K562 (cell line): ENCODE measurements at regions not wholly inside any gene's neighbourhood (a gene's known extent, or its start where the extent isn't known, plus 50 kb on each side); places are given as distances from the start of the nearest gene placed in this dataset.

Experiments
- ATAC-seq: fragments of 200-7000 bp; cut with Tn5 transposase; 3 replicates; pipeline ENCODE4 v1.9.1; 2020; ENCODE audit warnings: moderate library complexity
- BruUV-seq: library from RNA; stranded (reverse); fragments of 400-500 nt; replicated peaks from 2 replicates; lab custom pipeline; 2021; lab: Mats Ljungman, UMichigan
- CTCF ChIA-PET: fragments of 300-600 bp; formaldehyde crosslinking; extraction: SDS; loops from one replicate; lab custom pipeline; 2021; ENCODE audit warnings: low intra/inter-chr PET ratio; lab: Yijun Ruan, JAX
- POLR2A ChIA-PET: fragments of 300-600, 350-650 bp; sonication (Branson Sonifier 250); formaldehyde crosslinking; extraction: SDS; loops from one replicate; lab custom pipeline; 2021; ENCODE audit warnings: antibody characterized with exemption, inconsistent platforms; lab: Yijun Ruan, JAX
- DNase-seq, 4 experiments: peaks; one replicate each; pipeline versions ENCODE4 v3.0.0 to v3.0.0-alpha.2; 2011 to 2018; ENCODE audit warnings: low spot score in 3 of 4, mixed read lengths in 3 of 4; ENCODE audit errors: extremely low read depth in 1 of 4
- FAIRE-seq: peaks from 2 replicates; lab custom pipeline; 2011; peaks lifted over from hg19 to GRCh38; lab: Jason Lieb, UNC
- H2AFZ ChIP-seq: 2 replicates; pipeline ENCODE4 v1.6.0; 2011; ENCODE audit warnings: low read depth, low read length, control low read depth, inconsistent platforms
- H3K27ac ChIP-seq: fragments of 200-600 bp; 3 replicates; pipeline ENCODE4 v1.8.0; 2011; ENCODE audit warnings: low read depth, mild to moderate bottlenecking, control low read depth, inconsistent platforms, low read length, moderate library complexity, mixed read lengths; ENCODE audit errors: extremely low read depth
- H3K27me3 ChIP-seq, 2 experiments: fragments of 300-600 bp in 1 of 2; 2 replicates in 1 of 2; 3 replicates in 1 of 2; pipeline versions ENCODE4 v1.6.0 to v1.8.0; 2011; ENCODE audit warnings: inconsistent platforms in 2 of 2, low read length in 2 of 2, mild to moderate bottlenecking in 1 of 2, mixed read lengths in 1 of 2, moderate library complexity in 1 of 2; ENCODE audit not compliant: control insufficient read depth in 2 of 2, insufficient read depth in 2 of 2
- H3K36me3 ChIP-seq: fragments of 300-600 bp; 3 replicates; pipeline ENCODE4 v1.8.0; 2011; ENCODE audit warnings: mild to moderate bottlenecking, low read length, inconsistent platforms; ENCODE audit not compliant: control insufficient read depth, insufficient read depth
- H3K4me1 ChIP-seq, 2 experiments: fragments of 200-600 bp in 1 of 2; replicated peaks in 1 of 2; 2 replicates in 1 of 2; 3 replicates in 1 of 2; pipeline versions ENCODE4 v1.5.1 to v1.8.0; 2011; ENCODE audit warnings: inconsistent platforms in 2 of 2, low read length in 2 of 2, mild to moderate bottlenecking in 1 of 2, mixed read lengths in 1 of 2, moderate library complexity in 1 of 2; ENCODE audit not compliant: control insufficient read depth in 2 of 2, insufficient read depth in 2 of 2
- H3K4me2 ChIP-seq: 2 replicates; pipeline ENCODE4 v1.6.1; 2011; ENCODE audit warnings: low read length, control low read depth, inconsistent platforms, mixed read lengths; ENCODE audit not compliant: insufficient read depth
- H3K4me3 ChIP-seq: fragments of 200-600 bp; sonication (generic), shearing (Covaris generic); 2 replicates; pipeline ENCODE4 v1.5.1; 2016; ENCODE audit warnings: control low read depth, inconsistent platforms
- H3K79me2 ChIP-seq: fragments of 200-600 bp; 3 replicates; pipeline ENCODE4 v1.8.0; 2011; ENCODE audit warnings: low read length, inconsistent platforms; ENCODE audit not compliant: control insufficient read depth, insufficient read depth
- H3K9ac ChIP-seq, 2 experiments: 2 replicates each; pipeline versions ENCODE4 v1.6.0 to v1.6.1; 2011; ENCODE audit warnings: low read depth in 2 of 2, low read length in 2 of 2, control low read depth in 1 of 2, inconsistent platforms in 1 of 2, mild to moderate bottlenecking in 1 of 2, mixed read lengths in 1 of 2; ENCODE audit not compliant: insufficient read depth in 1 of 2
- H3K9me1 ChIP-seq: one replicate; pipeline ENCODE4 v1.6.0; 2011; ENCODE audit warnings: inconsistent platforms, mild to moderate bottlenecking, low read length, moderate library complexity; ENCODE audit not compliant: control insufficient read depth, insufficient read depth
- H3K9me3 ChIP-seq: replicated peaks from 2 replicates; pipeline ENCODE4 v1.5.1; 2011; ENCODE audit warnings: low read depth, low read length, inconsistent platforms; ENCODE audit not compliant: control insufficient read depth, insufficient read depth
- H4K20me1 ChIP-seq: replicated peaks from 2 replicates; pipeline ENCODE4 v1.6.1; 2011; ENCODE audit warnings: low read length, inconsistent platforms, mixed read lengths; ENCODE audit not compliant: control insufficient read depth, insufficient read depth
- MEIS2 ChIP-seq: fragments of 450-650 bp; IDR thresholded peaks from 2 replicates; pipeline ENCODE4 v1.6.1; 2014; ENCODE audit warnings: mild to moderate bottlenecking; ENCODE audit not compliant: partially characterized antibody
- NFIC ChIP-seq: fragments of 450-650 bp; IDR thresholded peaks from 2 replicates; pipeline ENCODE4 v1.6.1; 2017; ENCODE audit warnings: mild to moderate bottlenecking, inconsistent platforms
- NR1H2 ChIP-seq: sonication (generic); formaldehyde crosslinking; IDR thresholded peaks from 2 replicates; pipeline ENCODE4 v1.4.0; 2020; ENCODE audit warnings: mild to moderate bottlenecking, missing genetic modification reagents
- RAD21 ChIP-seq, 2 experiments: fragments of 250-450 bp in 1 of 2; fragments of 450-650 bp in 1 of 2; sonication (Bioruptor Pico) in 1 of 2; formaldehyde crosslinking in 1 of 2; IDR thresholded peaks in 1 of 2; conservative IDR thresholded peaks in 1 of 2; 2 replicates each; pipeline versions ENCODE4 v1.4.0 to v1.8.0; 2020 to 2022; ENCODE audit warnings: mild to moderate bottlenecking in 2 of 2, moderate library complexity in 1 of 2
- RFX7 ChIP-seq: fragments of 250-450 bp; sonication (Bioruptor Pico); IDR thresholded peaks from 2 replicates; pipeline ENCODE4 v1.5.1; 2021; ENCODE audit warnings: mild to moderate bottlenecking
- SPI1 ChIP-seq: IDR thresholded peaks from 2 replicates; pipeline ENCODE4 v1.6.1; 2011; ENCODE audit warnings: low read depth, low read length, control low read depth, borderline replicate concordance
- THRAP3 ChIP-seq: fragments of 450-650 bp; IDR thresholded peaks from 2 replicates; pipeline ENCODE4 v1.6.1; 2016; ENCODE audit warnings: mild to moderate bottlenecking, inconsistent platforms, borderline replicate concordance
- ZBTB7A ChIP-seq: IDR thresholded peaks from 2 replicates; pipeline ENCODE4 v1.6.1; 2011; ENCODE audit warnings: low read depth, mild to moderate bottlenecking, low read length, moderate library complexity, borderline replicate concordance; ENCODE audit not compliant: control insufficient read depth
- WGBS: fragments of 100-300 bp; shearing (Covaris generic); methylation state at CpG from one replicate; pipeline ENCODE4 v1.1.6; 2016; ENCODE audit warnings: low coverage, mixed read lengths; ENCODE audit not compliant: insufficient coverage; ENCODE audit errors: missing lambda C conversion rate; 5-methylcytosine and 5-hydroxymethylcytosine counted together
- in situ Hi-C: fragments of 300-500 bp; cut with MboI; formaldehyde crosslinking; loops from 4 replicates; pipeline ENCODE4 v1.15.0; 2018; ENCODE audit warnings: inconsistent platforms, mixed read lengths
- intact Hi-C: fragments of 100-400 bp; cut with micrococcal nuclease; formaldehyde crosslinking; loops from 2 replicates; pipeline ENCODE4 v1.14.2; 2022
- TF ChIP-seq, protein P1 (sequence below), 3 experiments: fragments of 200-800 bp in 1 of 3; fragments of 250-450 bp in 1 of 3; fragments of 450-650 bp in 1 of 3; sonication (Bioruptor Pico) in 1 of 3; sonication (Bioruptor generic) in 1 of 3; formaldehyde crosslinking in 1 of 3; IDR thresholded peaks; 2 replicates each; pipeline versions ENCODE4 v1.6.1 to v1.8.0; 2016 to 2022; ENCODE audit warnings: mild to moderate bottlenecking in 2 of 3, missing genetic modification characterization in 2 of 3, missing compliant biosample characterization in 1 of 3, moderate library complexity in 1 of 3
- TF ChIP-seq, protein P2 (sequence below): fragments of 250-450 bp; sonication (Bioruptor Pico); IDR thresholded peaks from 2 replicates; pipeline ENCODE4 v1.8.0; 2022; ENCODE audit warnings: inconsistent platforms, mild to moderate bottlenecking, moderate library complexity, borderline replicate concordance
- TF ChIP-seq, protein P3 (sequence below), 3 experiments: IDR thresholded peaks in 2 of 3; conservative IDR thresholded peaks in 1 of 3; 2 replicates each; pipeline ENCODE4 v1.5.1; 2011 to 2012; ENCODE audit warnings: low read length in 3 of 3, mild to moderate bottlenecking in 3 of 3, control low read depth in 2 of 3, improper control_type of control experiment in 1 of 3, inconsistent platforms in 1 of 3, low read depth in 1 of 3, mixed read lengths in 1 of 3, moderate library complexity in 1 of 3; ENCODE audit not compliant: insufficient read depth in 2 of 3

DNA sequence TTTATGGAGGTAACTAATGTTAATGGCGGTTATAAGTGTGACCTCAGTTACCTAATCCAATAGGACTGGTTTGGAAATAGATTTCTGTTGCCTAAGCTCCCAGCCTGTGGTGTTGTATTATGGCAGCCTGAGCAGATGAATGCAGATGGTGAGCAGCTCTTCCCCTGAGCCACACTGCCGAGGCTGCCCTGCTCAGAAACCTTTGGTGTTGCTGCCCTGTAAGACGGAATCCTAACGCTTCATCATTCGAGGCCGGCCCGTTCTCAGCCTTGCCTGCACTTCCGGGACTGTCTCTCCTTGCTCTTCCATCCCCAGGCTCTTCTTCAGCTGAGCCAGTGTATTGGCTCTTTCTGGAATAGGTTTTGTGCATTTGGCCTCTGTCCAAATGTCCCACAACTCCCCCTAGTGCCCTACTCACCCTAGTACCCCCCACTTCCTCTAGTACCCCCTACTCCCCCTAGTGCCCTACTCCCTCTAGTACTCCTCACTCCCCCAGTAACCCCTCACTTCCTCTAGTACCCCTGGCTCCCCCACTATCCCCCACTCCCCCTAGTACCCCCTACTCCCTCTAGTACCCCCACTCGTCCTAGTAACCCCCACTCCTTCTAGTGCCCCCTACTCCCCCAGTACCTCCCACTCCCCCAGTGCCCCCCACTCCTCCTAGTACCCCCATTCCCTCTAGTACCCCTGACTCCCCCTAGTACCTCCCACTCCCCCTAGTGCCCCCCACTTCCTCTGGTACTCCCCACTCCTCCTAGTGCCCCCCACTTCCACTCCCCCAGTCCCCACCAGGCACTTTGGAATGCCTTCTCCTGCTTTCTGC, 106.0 kb upstream of the TAF1B start:
- Histone ChIP-seq H4K20me1 (no peaks in the 10 kb centered on the region), H3K9me3 (no peaks in the 10 kb centered on the region), H3K79me2 (no peaks in the 10 kb centered on the region), H3K27ac (no peak overlapping the region), H3K9ac (no peak overlapping the region), H3K4me2 (no peak overlapping the region), H3K4me1 (peaks cover 10 to 11% of the 10 kb centered on the region in 2 experiments; a peak in 4 of 5 replicates), H3K27me3 (peaks cover 2 to 7% of the 10 kb centered on the region in 2 experiments; a peak in 1 of 5 replicates)
- 43% methylated on average over 8 of the region's 9 CpGs for WGBS
- ChIA-PET POLR2A (interaction anchor here (0.6 to 0.8 kb wide), 3 partner anchors 23 to 282 kb away, joined by 3 read pairs; no protein-coding TSS in a partner anchor), CTCF (no interaction called here)
- DNase-seq = peak; percentile 57 to 72 (median 63)
- no peak for FAIRE-seq
- intact Hi-C loops = loop anchor here (5.0 kb wide), 1 partner anchor 165 kb away; no protein-coding TSS in a partner anchor
- no TSS peak for BruUV-seq
- TF ChIP-seq MEIS2 (no peak), NFIC (peak; percentile 98), RAD21 (CRISPR knock-in tag; conservative IDR thresholded peaks at IDR 0.05 in 1 of 2, IDR thresholded peaks at IDR 0.05 in 1 of 2) (peak in 1 of 2 experiments; percentile 42; a peak in 2 of 4 replicates), ZBTB7A (peak; percentile 59; the same call in 1 of the 2 replicates), SPI1 (0 out of 2 replicates have a peak, but pooled peaks have one; percentile 21), NR1H2 (no peak), RFX7 (CRISPR knock-in tag) (no peak), THRAP3 (no peak)
- TF ChIP-seq, protein P1, sequence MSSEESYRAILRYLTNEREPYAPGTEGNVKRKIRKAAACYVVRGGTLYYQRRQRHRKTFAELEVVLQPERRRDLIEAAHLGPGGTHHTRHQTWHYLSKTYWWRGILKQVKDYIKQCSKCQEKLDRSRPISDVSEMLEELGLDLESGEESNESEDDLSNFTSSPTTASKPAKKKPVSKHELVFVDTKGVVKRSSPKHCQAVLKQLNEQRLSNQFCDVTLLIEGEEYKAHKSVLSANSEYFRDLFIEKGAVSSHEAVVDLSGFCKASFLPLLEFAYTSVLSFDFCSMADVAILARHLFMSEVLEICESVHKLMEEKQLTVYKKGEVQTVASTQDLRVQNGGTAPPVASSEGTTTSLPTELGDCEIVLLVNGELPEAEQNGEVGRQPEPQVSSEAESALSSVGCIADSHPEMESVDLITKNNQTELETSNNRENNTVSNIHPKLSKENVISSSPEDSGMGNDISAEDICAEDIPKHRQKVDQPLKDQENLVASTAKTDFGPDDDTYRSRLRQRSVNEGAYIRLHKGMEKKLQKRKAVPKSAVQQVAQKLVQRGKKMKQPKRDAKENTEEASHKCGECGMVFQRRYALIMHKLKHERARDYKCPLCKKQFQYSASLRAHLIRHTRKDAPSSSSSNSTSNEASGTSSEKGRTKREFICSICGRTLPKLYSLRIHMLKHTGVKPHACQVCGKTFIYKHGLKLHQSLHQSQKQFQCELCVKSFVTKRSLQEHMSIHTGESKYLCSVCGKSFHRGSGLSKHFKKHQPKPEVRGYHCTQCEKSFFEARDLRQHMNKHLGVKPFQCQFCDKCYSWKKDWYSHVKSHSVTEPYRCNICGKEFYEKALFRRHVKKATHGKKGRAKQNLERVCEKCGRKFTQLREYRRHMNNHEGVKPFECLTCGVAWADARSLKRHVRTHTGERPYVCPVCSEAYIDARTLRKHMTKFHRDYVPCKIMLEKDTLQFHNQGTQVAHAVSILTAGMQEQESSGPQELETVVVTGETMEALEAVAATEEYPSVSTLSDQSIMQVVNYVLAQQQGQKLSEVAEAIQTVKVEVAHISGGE (CRISPR knock-in tag; IDR thresholded peaks at IDR 0.05) = 0 out of 6 replicates have a peak, but pooled peaks of 1 of the 3 experiments have one; percentile 7
- TF ChIP-seq, protein P2, sequence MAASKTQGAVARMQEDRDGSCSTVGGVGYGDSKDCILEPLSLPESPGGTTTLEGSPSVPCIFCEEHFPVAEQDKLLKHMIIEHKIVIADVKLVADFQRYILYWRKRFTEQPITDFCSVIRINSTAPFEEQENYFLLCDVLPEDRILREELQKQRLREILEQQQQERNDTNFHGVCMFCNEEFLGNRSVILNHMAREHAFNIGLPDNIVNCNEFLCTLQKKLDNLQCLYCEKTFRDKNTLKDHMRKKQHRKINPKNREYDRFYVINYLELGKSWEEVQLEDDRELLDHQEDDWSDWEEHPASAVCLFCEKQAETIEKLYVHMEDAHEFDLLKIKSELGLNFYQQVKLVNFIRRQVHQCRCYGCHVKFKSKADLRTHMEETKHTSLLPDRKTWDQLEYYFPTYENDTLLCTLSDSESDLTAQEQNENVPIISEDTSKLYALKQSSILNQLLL = no peak
- TF ChIP-seq, protein P3, sequence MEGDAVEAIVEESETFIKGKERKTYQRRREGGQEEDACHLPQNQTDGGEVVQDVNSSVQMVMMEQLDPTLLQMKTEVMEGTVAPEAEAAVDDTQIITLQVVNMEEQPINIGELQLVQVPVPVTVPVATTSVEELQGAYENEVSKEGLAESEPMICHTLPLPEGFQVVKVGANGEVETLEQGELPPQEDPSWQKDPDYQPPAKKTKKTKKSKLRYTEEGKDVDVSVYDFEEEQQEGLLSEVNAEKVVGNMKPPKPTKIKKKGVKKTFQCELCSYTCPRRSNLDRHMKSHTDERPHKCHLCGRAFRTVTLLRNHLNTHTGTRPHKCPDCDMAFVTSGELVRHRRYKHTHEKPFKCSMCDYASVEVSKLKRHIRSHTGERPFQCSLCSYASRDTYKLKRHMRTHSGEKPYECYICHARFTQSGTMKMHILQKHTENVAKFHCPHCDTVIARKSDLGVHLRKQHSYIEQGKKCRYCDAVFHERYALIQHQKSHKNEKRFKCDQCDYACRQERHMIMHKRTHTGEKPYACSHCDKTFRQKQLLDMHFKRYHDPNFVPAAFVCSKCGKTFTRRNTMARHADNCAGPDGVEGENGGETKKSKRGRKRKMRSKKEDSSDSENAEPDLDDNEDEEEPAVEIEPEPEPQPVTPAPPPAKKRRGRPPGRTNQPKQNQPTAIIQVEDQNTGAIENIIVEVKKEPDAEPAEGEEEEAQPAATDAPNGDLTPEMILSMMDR (IDR thresholded peaks at IDR 0.05 in 2 of 3, conservative IDR thresholded peaks at IDR 0.05 in 1 of 3; ENCODE audit: insufficient read depth in 2 of 3, low read depth in 1 of 3, low read length in 3 of 3) = peak; percentile 48 to 95 (median 81); a peak in 5 of 6 replicates
- TF ChIP-seq, all 486 proteins: peak for 6
- H2AFZ ChIP-seq = peak overlapping the region; percentile 60; the same call in 1 of the 2 replicates
- in situ Hi-C loops = no loop called here
- peak; percentile 85 for ATAC-seq
- H3K9me1 ChIP-seq = no peaks in the 10 kb centered on the region
- no peak overlapping the region for H3K4me3 ChIP-seq
- no peaks in the 10 kb centered on the region for H3K36me3 ChIP-seq
